Caco-2 (cell line): ENCODE measurements at regions not wholly inside any gene's neighbourhood (a gene's known extent, or its start where the extent isn't known, plus 50 kb on each side); places are given as distances from the start of the nearest gene placed in this dataset.

Experiments
- BruUV-seq: library from RNA; stranded (reverse); fragments of 400-500 nt; replicated peaks from 2 replicates; lab custom pipeline; 2021; lab: Mats Ljungman, UMichigan
- CTCF ChIA-PET: fragments of 300-600 bp; sonication (Branson Sonifier 250); formaldehyde crosslinking; loops from one replicate; lab custom pipeline; 2022; ENCODE audit warnings: antibody characterized with exemption; lab: Charles Lee
- POLR2A ChIA-PET: fragments of 300-600 bp; sonication (Branson Sonifier 250); formaldehyde crosslinking; loops from one replicate; lab custom pipeline; 2022; ENCODE audit warnings: antibody characterized with exemption; lab: Charles Lee
- DNase-seq, 2 experiments: peaks; one replicate each; pipeline versions ENCODE4 v3.0.0 to v3.0.0-alpha.2; 2020 to 2022
- H3K27me3 ChIP-seq: replicated peaks from 2 replicates; pipeline ENCODE4 v1.6.0; 2011; ENCODE audit warnings: low read length; ENCODE audit not compliant: control insufficient read depth, insufficient read depth
- H3K36me3 ChIP-seq: 2 replicates; pipeline ENCODE4 v1.5.1; 2011; ENCODE audit warnings: low read length; ENCODE audit not compliant: control insufficient read depth, insufficient read depth
- H3K4me1 ChIP-seq: fragments of 250-450 bp; sonication (Bioruptor Pico); 2 replicates; pipeline ENCODE4 v1.5.1; 2020; ENCODE audit warnings: mild to moderate bottlenecking
- H3K4me3 ChIP-seq: 2 replicates; pipeline ENCODE4 v1.5.1; 2011; ENCODE audit warnings: low read depth, mild to moderate bottlenecking, control low read depth, low read length
- H3K9me3 ChIP-seq: fragments of 250-450 bp; sonication (Bioruptor Pico); 2 replicates; pipeline ENCODE4 v1.5.1; 2020; ENCODE audit warnings: mild to moderate bottlenecking, moderate library complexity
- H3K27ac Mint-ChIP-seq: one replicate; pipeline ENCODE4 v1.8.0; 2022; ENCODE audit warnings: mixed read lengths; ENCODE audit not compliant: unreplicated experiment
- H3K27me3 Mint-ChIP-seq: one replicate; pipeline ENCODE4 v1.8.0; 2022; ENCODE audit warnings: mixed read lengths; ENCODE audit not compliant: insufficient read depth, unreplicated experiment
- H3K36me3 Mint-ChIP-seq: one replicate; pipeline ENCODE4 v1.8.0; 2022; ENCODE audit warnings: mild to moderate bottlenecking, mixed read lengths; ENCODE audit not compliant: insufficient read depth, unreplicated experiment
- H3K4me1 Mint-ChIP-seq: one replicate; pipeline ENCODE4 v1.8.0; 2022; ENCODE audit warnings: low read depth, mixed read lengths; ENCODE audit not compliant: unreplicated experiment
- H3K4me3 Mint-ChIP-seq: one replicate; pipeline ENCODE4 v1.8.0; 2022; ENCODE audit warnings: mild to moderate bottlenecking, moderate library complexity, mixed read lengths; ENCODE audit not compliant: unreplicated experiment
- H3K9me3 Mint-ChIP-seq: one replicate; pipeline ENCODE4 v1.8.0; 2022; ENCODE audit warnings: mixed read lengths; ENCODE audit not compliant: unreplicated experiment
- intact Hi-C: fragments of 100-400 bp; cut with micrococcal nuclease; formaldehyde crosslinking; loops from one replicate; pipeline ENCODE4 v1.10.0; 2022; ENCODE audit not compliant: unreplicated experiment
- TF ChIP-seq, protein P1 (sequence below), 2 experiments: fragments of 200-600 bp in 1 of 2; IDR thresholded peaks; 1 replicate in 1 of 2; 2 replicates in 1 of 2; pipeline versions ENCODE4 v1.5.1 to v1.8.0; 2011 to 2022; ENCODE audit warnings: antibody characterized with exemption in 1 of 2, control low read depth in 1 of 2, inconsistent platforms in 1 of 2, low read depth in 1 of 2, low read length in 1 of 2, mild to moderate bottlenecking in 1 of 2, moderate library complexity in 1 of 2; ENCODE audit not compliant: insufficient read depth in 1 of 2, severe bottlenecking in 1 of 2, unreplicated experiment in 1 of 2

DNA sequence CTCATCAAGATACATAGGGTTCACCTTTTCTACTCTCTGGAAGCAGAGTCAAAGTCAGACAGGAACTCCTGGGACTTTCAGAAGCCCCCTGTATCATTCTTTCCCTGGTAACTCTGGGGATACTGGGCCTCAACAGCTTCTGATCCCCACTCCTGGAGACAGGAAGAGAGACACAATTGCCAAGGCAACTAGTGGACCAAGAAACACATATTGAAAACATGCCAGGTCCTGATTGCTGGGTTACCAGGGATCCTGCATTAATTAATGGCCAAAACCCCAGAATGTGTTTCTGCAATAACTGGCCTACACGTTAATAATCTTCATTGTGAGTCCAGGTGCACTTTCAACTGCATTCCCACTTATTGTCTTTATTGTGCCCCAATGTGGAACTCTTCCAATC is 260.8 kb upstream of the POU2AF2 start:
- peaks cover 9% of the 10 kb centered on the region for H3K27me3 Mint-ChIP-seq
- no peaks in the 10 kb centered on the region for H3K4me1 ChIP-seq
- H3K27me3 ChIP-seq, result no peaks in the 10 kb centered on the region
- H3K9me3 Mint-ChIP-seq, result no peaks in the 10 kb centered on the region
- intact Hi-C loops, result no loop called here
- H3K36me3 ChIP-seq, result no peaks in the 10 kb centered on the region
- no peaks in the 10 kb centered on the region for H3K4me1 Mint-ChIP-seq
- ChIA-PET POLR2A (no interaction called here), CTCF (no interaction called here)
- no peaks in the 10 kb centered on the region for H3K36me3 Mint-ChIP-seq
- TF ChIP-seq, protein P1, sequence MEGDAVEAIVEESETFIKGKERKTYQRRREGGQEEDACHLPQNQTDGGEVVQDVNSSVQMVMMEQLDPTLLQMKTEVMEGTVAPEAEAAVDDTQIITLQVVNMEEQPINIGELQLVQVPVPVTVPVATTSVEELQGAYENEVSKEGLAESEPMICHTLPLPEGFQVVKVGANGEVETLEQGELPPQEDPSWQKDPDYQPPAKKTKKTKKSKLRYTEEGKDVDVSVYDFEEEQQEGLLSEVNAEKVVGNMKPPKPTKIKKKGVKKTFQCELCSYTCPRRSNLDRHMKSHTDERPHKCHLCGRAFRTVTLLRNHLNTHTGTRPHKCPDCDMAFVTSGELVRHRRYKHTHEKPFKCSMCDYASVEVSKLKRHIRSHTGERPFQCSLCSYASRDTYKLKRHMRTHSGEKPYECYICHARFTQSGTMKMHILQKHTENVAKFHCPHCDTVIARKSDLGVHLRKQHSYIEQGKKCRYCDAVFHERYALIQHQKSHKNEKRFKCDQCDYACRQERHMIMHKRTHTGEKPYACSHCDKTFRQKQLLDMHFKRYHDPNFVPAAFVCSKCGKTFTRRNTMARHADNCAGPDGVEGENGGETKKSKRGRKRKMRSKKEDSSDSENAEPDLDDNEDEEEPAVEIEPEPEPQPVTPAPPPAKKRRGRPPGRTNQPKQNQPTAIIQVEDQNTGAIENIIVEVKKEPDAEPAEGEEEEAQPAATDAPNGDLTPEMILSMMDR (IDR thresholded peaks at IDR 0.05; ENCODE audit: insufficient read depth in 1 of 2, low read depth in 1 of 2, low read length in 1 of 2, severe bottlenecking in 1 of 2, unreplicated experiment in 1 of 2), result no peak
- no peak overlapping the region for H3K27ac Mint-ChIP-seq
- H3K4me3 Mint-ChIP-seq, result no peak overlapping the region
- no peak overlapping the region for H3K4me3 ChIP-seq
- no peak for DNase-seq
- no peaks in the 10 kb centered on the region for H3K9me3 ChIP-seq
- no TSS peak for BruUV-seq

GRCh38 chr11:110984147-110984546 is 261.4 kb upstream of the POU2AF2 start:
- peaks cover 6% of the 10 kb centered on the region for H3K27me3 Mint-ChIP-seq
- H3K36me3 Mint-ChIP-seq, result no peaks in the 10 kb centered on the region
- H3K4me1 Mint-ChIP-seq, result no peaks in the 10 kb centered on the region
- TF ChIP-seq, protein P1 (IDR thresholded peaks at IDR 0.05; ENCODE audit: insufficient read depth in 1 of 2, low read depth in 1 of 2, low read length in 1 of 2, severe bottlenecking in 1 of 2, unreplicated experiment in 1 of 2), result no peak
- H3K27ac Mint-ChIP-seq, result no peak overlapping the region
- no peak for DNase-seq
- CTCF ChIA-PET, result no interaction called here
- intact Hi-C loops, result no loop called here
- Histone ChIP-seq H3K9me3 (no peaks in the 10 kb centered on the region), H3K4me1 (no peaks in the 10 kb centered on the region), H3K4me3 (no peak overlapping the region), H3K27me3 (no peaks in the 10 kb centered on the region), H3K36me3 (no peaks in the 10 kb centered on the region)
- no peak overlapping the region for H3K4me3 Mint-ChIP-seq
- BruUV-seq, result no TSS peak
- no peaks in the 10 kb centered on the region for H3K9me3 Mint-ChIP-seq
- POLR2A ChIA-PET, result no interaction called here

DNA sequence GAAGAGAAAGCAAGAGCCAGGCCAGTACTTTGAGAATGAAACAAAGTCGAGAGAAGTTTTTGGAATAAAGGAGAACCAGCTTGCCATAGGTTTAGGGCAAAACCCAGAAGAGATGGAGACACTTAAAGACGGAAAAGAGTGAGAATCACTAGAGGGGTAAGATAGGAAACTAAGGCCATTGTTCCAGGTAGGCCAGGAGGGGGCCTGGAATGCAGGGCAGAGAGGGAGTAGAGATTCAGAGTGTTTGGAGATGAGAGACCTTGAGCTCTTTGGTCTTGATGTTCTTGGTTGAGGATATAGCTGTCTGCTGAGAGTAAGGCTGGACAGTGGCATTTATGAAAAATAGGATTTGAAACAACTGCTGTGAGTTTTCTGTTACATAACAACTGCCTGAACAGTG is 263.3 kb upstream of the POU2AF2 start:
- CTCF ChIA-PET, result no interaction called here

More for the DNA sequence above, 263.3 kb upstream of the POU2AF2 start:
- Mint-ChIP-seq H3K4me3 (no peak overlapping the region), H3K27me3 (peaks cover 4% of the 10 kb centered on the region), H3K9me3 (no peaks in the 10 kb centered on the region), H3K27ac (no peak overlapping the region), H3K4me1 (no peaks in the 10 kb centered on the region), H3K36me3 (no peaks in the 10 kb centered on the region)
- intact Hi-C loops, result no loop called here
- POLR2A ChIA-PET, result no interaction called here
- no peak overlapping the region for H3K4me3 ChIP-seq
- H3K36me3 ChIP-seq, result no peaks in the 10 kb centered on the region
- no TSS peak for BruUV-seq
- H3K27me3 ChIP-seq, result no peaks in the 10 kb centered on the region
- no peak for DNase-seq
- TF ChIP-seq, protein P1 (IDR thresholded peaks at IDR 0.05; ENCODE audit: insufficient read depth in 1 of 2, low read depth in 1 of 2, low read length in 1 of 2, severe bottlenecking in 1 of 2, unreplicated experiment in 1 of 2), result no peak
- no peaks in the 10 kb centered on the region for H3K9me3 ChIP-seq
- no peaks in the 10 kb centered on the region for H3K4me1 ChIP-seq
